GM04503 (cell line): ENCODE measurements at regions not wholly inside any gene's neighbourhood (a gene's known extent, or its start where the extent isn't known, plus 50 kb on each side); places are given as distances from the start of the nearest gene placed in this dataset.

Source experiments
- DNase-seq: peaks from one replicate; pipeline ENCODE4 v3.0.0-alpha.2; 2012; ENCODE audit warnings: low read depth

GRCh38 chr12:40557980-40558379, 134.3 kb upstream of the CNTN1 start:
- no peak for DNase-seq

- no peak for DNase-seq
These were observed 132.4 kb upstream of the CNTN1 start for GRCh38 chr12:40559865-40560264.

- DNase-seq, result no peak
These were observed 131.4 kb upstream of the CNTN1 start for GRCh38 chr12:40560848-40561247.

GRCh38 chr12:40561395-40561966, 130.8 kb upstream of the CNTN1 start:
- DNase-seq, result no peak

- DNase-seq, result no peak
These were observed 127.1 kb upstream of the CNTN1 start for GRCh38 chr12:40565029-40565633.

GRCh38 chr12:40566271-40566670, 126.0 kb upstream of the CNTN1 start:
- DNase-seq, result no peak

GRCh38 chr12:40569626-40570179, 122.5 kb upstream of the CNTN1 start:
- DNase-seq, result no peak

GRCh38 chr12:40573024-40573423, 119.2 kb upstream of the CNTN1 start:
- no peak for DNase-seq

GRCh38 chr12:40575987-40576386, 116.3 kb upstream of the CNTN1 start:
- DNase-seq, result no peak

GRCh38 chr12:40577834-40578233, 114.4 kb upstream of the CNTN1 start:
- no peak for DNase-seq

- DNase-seq, result no peak
These were observed 112.6 kb upstream of the CNTN1 start for GRCh38 chr12:40579687-40580086.

- DNase-seq, result no peak
These were observed 111.9 kb upstream of the CNTN1 start for GRCh38 chr12:40580346-40580745.

GRCh38 chr12:40581889-40582288, 110.3 kb upstream of the CNTN1 start:
- DNase-seq, result no peak

GRCh38 chr12:40583743-40584142, 108.5 kb upstream of the CNTN1 start:
- no peak for DNase-seq

- no peak for DNase-seq
These were observed 107.5 kb upstream of the CNTN1 start for GRCh38 chr12:40584763-40585162.

GRCh38 chr12:40586823-40587222, 105.4 kb upstream of the CNTN1 start:
- no peak for DNase-seq

- DNase-seq, result no peak
These were observed 104.8 kb upstream of the CNTN1 start for GRCh38 chr12:40587421-40587820.

- no peak for DNase-seq
These were observed 104.3 kb upstream of the CNTN1 start for GRCh38 chr12:40587970-40588369.

- DNase-seq, result no peak
These were observed 95.1 kb upstream of the CNTN1 start for GRCh38 chr12:40597133-40597532.

GRCh38 chr12:40598073-40598472, 94.2 kb upstream of the CNTN1 start:
- DNase-seq, result no peak

- no peak for DNase-seq
These were observed 89.7 kb upstream of the CNTN1 start for GRCh38 chr12:40602562-40602961.

- DNase-seq, result no peak
These were observed 77.3 kb upstream of the CNTN1 start for GRCh38 chr12:40614923-40615322.

GRCh38 chr12:40615590-40615989, 76.6 kb upstream of the CNTN1 start:
- no peak for DNase-seq

- DNase-seq, result no peak
These were observed 75.8 kb upstream of the CNTN1 start for GRCh38 chr12:40616383-40616915.
